GM21515 (cell line): ENCODE measurements at regions not wholly inside any gene's neighbourhood (a gene's known extent, or its start where the extent isn't known, plus 50 kb on each side); places are given as distances from the start of the nearest gene placed in this dataset.

Experiments
- ATAC-seq: cut with Tn5 transposase; IDR thresholded peaks from one replicate; pipeline ENCODE4 v1.9.1; 2021; ENCODE audit not compliant: unreplicated experiment

DNA sequence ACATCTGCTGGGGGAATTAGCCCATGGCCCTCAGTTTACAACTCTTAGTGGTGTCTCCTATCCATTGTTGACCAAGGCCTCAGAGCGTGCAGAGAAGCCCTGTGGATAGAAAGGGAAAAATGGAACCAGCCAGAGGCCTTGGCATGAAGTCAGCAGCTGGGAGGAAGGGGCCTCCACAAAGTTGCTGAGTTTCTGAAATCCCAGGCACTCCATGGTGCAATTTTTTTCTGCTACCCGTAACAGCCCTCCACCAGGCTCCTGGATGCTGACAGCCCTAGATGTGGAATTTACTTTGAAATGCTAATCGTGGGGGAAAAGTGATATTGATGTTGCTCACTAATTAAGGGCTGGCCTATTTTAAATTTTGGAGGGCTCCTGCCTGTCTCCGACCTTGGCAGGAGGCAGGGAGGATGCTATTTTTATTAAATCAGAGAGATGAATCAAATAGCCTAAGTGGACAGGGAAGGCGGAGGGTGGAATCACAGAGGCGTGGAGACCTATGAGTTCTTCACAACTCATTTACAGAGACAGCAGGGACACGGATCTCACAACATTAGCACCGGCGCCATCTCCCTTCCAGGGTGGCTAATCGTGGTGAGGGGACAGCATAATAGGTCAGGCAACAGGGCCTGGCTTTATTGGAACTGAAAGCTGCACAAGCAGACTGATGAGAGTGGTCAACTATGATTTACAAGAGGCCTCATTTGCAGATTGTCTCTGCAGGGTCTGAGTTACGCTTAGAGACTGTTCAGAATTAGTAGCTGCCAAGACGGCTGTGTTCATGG is 99.8 kb upstream of the WSCD2 start:
- no peak for ATAC-seq

- ATAC-seq: no peak
These were observed 96.0 kb upstream of the WSCD2 start for GRCh38 chr12:108033090-108033489.

GRCh38 chr12:108035372-108035771 is 93.7 kb upstream of the WSCD2 start:
- no peak for ATAC-seq

DNA sequence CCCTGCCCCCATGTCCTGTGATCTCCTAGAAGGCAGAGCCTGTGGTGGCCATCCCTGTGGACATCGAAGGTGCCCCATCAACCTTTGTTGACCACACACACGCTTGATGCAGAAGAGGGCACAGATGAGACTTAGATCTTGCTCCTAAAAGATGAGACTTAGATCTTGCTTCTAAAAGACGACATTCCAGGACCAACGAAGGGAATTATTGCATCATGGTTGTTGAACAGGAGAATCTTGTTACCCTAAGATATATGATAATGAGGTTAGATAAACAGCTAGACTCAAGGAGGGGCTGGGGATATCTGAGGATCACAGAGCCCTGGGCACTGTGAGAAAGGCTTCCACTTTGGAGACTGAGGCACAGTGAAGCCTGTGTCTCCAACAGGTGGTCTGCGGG is 91.1 kb upstream of the WSCD2 start:
- ATAC-seq: no peak

DNA sequence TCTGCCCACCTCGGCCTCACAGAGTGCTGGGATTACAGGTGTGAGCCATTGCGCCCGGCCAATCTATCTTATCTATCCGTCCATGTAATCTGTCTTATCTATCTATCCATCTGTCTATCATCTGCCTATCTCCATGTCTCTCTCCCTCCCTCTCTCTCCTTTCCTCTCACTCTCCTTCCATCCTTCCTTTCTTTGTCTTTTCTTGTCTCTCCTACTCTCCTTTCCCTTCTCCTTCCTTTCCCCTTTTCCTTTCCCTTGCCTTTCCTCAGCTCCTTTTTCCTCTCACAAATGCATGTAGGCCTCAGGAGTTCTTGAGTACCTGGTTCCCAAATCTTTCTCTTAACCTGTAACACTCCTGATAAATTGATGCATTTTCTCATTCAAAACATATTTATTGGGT is 89.3 kb upstream of the WSCD2 start:
- no peak for ATAC-seq

DNA sequence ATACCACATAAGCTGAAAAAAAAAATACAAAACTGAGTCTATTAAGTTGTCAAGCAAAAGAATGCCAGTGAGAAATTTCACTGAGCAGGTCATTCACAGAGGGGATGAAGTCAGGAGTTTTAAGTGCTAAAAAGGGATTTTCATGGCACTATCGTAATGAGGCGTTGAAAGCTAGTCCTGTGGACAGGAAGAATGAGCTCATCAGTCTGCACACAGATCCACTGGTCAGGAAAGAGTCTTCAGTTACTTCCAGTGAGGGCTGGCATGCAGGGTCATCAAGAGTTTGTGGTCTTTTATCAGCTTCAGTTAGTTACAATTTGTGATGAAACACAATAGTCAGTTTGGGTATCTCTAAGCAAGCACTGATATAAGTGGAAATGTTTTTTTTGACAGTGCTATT is 88.1 kb upstream of the WSCD2 start:
- no peak for ATAC-seq

- ATAC-seq: no peak
These were observed 85.8 kb upstream of the WSCD2 start for GRCh38 chr12:108043286-108043685.

DNA sequence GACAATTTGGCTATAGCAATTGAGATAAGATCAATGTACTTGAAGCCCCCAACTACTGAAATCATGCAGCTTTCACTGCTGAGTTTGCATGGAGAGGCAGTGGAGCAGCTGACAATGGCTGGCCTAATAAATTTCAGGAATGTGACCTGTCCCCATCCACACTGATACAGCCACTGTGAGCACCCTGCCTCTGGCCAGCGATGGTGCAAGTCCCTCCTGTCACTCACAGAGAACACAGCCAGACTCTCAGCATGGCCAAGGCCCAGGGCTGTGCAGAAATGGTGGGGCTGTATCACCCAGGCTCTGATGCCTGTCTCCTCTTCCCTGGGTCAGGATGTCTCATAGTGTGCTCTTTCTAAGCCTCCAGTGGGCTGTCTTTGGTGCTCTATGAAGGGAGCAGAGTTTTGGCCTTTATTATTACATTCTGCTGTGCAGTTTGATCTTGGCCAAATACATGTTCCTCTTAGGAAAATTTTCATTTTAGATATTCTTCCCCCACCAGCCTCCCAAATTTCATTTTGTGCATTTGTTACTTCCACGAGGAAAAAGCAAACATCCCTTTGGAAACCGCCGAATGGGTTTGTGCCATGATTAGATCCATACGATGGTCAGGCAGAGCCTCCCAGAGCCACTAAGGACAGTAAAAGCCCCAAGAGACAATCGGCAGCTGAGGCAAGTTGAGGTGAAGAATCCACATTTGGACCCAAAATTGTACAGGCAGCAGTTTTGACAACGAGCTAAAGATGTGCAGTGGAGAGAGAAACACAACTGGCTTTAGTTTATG is 85.1 kb upstream of the WSCD2 start:
- ATAC-seq: no peak

DNA sequence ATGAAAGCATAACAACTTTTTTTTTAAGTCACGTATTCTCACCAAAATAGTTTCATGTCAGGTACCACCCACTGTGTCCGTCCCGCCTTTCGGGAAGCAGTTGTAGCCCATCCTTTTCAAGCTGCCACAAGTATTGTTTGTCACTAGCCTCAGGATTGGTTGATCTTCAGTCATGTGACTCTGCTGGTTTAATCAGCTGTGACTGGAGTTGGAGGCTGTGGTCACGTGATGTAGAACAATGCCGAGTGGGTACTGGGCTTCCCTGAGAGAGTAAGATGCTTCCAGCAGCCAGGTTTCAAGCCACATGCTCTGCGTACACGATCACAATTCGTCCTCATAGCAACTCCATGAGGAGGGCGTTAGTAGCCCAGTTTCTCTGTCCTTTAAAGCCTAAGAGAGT is 83.0 kb upstream of the WSCD2 start:
- no peak for ATAC-seq

GRCh38 chr12:108046650-108047049 is 82.4 kb upstream of the WSCD2 start:
- no peak for ATAC-seq

DNA sequence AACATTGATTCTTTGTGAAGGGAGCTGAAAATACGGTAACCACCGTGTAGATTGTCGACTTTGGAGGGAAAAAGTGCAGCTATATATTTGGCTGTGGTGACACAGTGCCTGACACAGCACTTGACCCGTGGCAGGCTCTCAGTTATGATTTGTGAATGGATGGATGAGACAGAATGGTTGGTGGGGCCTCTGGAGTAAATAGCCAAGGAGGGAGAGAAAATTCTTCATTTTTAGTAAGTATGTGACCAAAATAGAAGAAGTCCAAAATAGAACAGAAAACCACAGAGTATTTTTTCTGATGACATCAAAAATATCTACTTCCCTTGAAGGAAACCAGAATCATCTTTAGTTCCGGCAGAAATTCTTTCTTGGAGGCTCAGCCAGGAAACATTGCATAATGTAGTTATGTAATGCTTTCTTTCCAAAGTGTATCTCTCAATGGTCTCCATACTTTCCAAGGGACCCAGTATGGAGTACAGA is 82.0 kb upstream of the WSCD2 start:
- no peak for ATAC-seq

DNA sequence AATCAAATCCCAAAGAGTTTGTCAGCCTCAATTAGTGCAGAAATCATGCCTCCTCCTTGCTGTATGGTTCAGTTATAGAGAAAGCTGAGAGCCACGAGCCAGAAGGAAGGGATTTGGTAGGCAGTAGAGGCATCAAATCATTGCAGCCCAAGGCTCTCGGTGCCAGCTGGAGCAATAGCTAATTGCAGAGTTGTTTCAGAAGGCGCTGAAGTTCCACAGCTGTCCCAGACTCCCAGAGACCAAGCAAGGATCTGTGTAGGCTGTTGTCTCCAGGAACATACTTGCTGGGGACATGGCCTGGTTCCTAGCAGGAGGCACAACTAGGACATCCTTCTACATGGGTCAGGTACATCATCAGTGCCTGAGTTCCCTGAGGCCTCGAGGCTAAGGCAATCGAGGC is 80.4 kb upstream of the WSCD2 start:
- ATAC-seq: no peak

GRCh38 chr12:108050696-108051095 is 78.4 kb upstream of the WSCD2 start:
- ATAC-seq: no peak

GRCh38 chr12:108052260-108052659 is 76.8 kb upstream of the WSCD2 start:
- ATAC-seq: no peak

DNA sequence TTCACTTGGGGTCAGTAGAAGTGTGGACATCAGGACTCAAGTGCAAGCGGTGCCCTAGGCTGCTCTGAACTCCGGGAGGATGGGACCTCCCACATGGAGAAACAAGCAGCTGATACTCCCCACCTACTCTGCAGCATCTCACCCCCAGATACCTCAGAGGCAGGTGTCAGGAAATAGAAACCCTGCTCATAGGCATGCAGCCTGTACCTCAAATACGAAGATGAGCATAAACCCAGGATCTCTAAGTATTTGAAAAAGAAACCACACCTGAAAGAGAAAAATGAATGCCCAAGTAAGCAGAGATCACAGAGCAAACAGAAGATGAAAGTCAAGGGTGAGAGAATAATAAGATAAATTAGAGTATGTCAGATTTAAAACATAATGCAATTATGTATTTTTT is 75.6 kb upstream of the WSCD2 start:
- ATAC-seq: no peak

DNA sequence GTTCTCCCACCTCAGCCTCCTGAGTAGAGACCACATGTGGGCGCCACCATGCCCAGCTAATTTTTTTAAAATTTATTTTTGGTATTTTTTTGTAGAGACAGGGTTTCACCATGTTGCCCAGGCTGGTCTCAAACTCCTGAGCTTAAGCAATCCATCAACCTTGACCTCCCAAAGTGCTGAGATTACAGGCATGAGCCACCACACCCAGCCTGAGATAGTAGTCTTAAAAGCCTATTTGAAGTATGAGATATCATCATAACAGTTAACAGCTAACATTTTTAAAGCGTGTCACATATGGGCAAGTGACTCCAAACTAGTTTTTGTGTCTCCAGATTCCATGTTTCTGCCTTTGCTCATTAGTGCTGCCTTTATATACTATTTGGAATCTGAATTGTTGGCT is 74.6 kb upstream of the WSCD2 start:
- no peak for ATAC-seq

- ATAC-seq: no peak
These were observed 73.9 kb upstream of the WSCD2 start for GRCh38 chr12:108055141-108055540.

DNA sequence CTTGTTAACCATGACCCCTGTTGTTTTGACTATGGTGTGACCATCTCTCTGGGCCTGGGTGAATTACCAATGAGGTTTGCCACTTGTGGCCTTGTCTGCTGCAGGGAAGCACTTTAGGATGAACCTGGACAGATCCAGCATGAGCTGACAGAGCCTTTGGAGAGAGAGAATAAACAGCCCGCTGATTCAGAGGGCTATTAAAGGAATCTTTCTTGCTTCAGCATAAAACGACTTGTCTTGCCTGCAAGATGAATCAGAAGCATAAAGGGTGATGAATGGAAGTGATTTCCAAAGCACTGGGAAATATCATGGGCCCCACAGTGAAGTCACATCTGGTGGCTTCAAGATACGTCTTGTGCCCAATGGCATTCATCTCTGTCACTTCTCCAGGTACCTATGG is 69.0 kb upstream of the WSCD2 start:
- ATAC-seq: no peak

GRCh38 chr12:108060903-108061302 is 68.2 kb upstream of the WSCD2 start:
- no peak for ATAC-seq

- no peak for ATAC-seq
These were observed 65.9 kb upstream of the WSCD2 start for GRCh38 chr12:108063192-108063591.

GRCh38 chr12:108065069-108065468 is 64.0 kb upstream of the WSCD2 start:
- no peak for ATAC-seq
